GM21737 (cell line): ENCODE measurements at regions not wholly inside any gene's neighbourhood (a gene's known extent, or its start where the extent isn't known, plus 50 kb on each side); places are given as distances from the start of the nearest gene placed in this dataset.
"Not testable (repeated sequence)": the region's sequence is repeated elsewhere in the genome, so short reads cannot be mapped to it uniquely, and the experiment has no call there.

Experiments used
- ATAC-seq: cut with Tn5 transposase; IDR thresholded peaks from one replicate; pipeline ENCODE4 v1.9.1; 2021; ENCODE audit warnings: mild to moderate bottlenecking, moderate library complexity; ENCODE audit not compliant: unreplicated experiment

- no peak for ATAC-seq
These were observed 84.2 kb upstream of the SPRY4 start for GRCh38 chr5:142408981-142409481.

DNA sequence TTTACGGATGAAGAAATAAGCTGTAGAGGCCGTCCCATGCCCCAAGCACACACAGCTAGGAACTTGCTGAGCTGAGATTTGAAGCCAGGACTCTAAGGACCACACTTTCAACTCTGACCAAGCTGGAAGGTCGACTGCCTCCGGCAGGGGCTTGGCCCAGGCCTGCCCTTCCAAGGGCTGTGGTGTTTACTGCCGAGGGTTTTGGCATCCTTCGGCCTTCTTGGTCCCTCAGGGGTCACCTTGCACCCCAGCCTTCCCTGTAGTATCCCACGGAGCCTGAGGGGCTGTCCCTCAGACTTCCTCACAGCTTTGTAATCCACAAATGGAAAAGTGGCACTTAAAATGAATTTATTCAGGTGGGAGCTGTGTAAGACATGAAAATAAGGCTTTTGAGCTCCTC lies 83.7 kb upstream of the SPRY4 start:
- no peak for ATAC-seq

- no peak for ATAC-seq
These were observed 81.1 kb upstream of the SPRY4 start for GRCh38 chr5:142405814-142406395.

DNA sequence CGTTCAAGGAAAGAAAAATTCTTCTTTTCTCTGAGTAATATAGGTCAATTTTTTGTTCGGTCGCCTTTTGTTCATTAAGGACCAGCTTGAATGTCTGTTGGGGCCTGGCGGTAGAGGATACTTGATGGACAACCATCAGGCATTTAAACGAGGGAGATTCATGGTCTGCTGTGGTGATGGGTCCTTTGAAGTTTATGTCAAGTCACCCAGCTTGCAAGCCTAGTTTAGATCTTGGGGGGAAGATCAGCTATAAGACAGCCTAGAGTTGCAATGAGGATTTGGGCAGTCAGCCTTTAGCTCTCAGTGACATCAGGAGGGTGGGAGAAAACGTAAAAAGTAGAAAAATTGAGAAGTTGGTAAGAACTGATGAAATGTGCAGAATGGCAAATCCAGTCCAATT lies 80.2 kb upstream of the SPRY4 start:
- ATAC-seq: no peak

DNA sequence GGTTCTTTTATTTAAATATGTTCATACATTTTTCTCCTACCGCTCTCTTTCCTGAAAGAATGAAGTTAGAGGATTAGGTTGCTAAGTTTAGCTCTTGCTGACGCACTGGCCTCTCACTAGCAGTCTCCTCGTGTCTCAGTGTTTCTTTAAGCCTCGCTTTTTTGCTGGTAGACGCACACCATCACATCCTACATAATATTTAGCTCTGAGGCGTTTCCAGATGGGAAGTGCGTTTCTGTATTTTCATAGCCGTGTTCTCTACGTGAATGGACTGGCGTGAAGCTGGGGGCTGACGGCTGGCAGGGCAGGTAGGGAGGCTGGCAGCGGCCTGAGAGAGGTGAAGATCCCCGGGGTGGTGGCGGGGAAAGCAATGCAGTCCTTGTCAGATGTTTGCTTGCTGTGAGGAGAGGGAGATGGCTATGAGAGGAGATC lies 79.2 kb upstream of the SPRY4 start:
- ATAC-seq: no peak

GRCh38 chr5:142403583-142403982 lies 78.8 kb upstream of the SPRY4 start:
- ATAC-seq: no peak

DNA sequence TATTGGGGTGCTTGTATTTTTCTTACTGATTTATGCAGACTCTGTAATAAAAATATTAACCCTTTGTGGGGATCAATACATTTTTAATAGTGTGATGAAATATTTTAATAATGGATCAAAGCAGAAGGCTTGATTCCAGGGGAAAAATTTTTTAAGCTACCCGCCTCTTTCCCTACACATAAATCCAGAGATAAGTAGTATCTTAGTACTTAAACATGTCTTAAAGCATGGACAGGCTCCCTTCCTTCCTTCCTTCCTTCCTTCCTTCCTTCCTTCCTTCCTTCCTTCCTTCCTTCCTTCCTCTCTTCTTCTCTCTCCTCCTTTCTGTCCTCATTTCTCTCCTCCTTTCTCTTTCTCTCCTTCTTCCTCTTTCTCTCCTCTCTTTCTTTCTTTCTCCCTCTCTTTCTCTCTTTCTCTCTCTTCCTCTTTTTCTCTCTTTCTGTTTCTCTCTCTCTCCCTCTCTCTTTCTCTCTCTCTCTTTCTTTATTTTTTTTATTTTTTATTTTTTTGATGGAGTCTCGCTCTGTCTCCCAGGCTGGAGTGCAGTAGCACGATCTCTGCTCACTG lies 78.0 kb upstream of the SPRY4 start:
- ATAC-seq: no peak

DNA sequence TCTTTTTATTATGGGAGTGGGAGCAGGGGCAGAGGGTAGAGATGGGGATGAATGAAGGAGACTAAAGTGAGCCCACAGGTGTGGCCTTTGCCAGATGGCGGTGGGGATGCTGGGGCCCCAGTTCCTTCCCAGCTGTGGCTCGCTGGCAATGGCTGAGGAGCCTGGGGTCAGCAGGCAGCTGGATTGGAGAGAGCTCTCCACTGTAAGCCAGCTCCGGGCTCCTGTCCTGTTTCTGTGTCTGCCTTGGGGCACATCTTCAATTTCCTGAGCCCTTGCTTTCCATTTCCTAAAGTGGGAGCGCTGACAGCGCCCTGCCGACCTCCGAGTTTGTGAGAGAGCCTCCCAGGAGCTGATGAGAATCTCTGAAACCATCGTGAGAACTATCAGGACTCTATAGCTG lies 75.6 kb upstream of the SPRY4 start:
- ATAC-seq: no peak

- ATAC-seq: no peak
These were observed 75.1 kb upstream of the SPRY4 start for GRCh38 chr5:142399891-142400290.

DNA sequence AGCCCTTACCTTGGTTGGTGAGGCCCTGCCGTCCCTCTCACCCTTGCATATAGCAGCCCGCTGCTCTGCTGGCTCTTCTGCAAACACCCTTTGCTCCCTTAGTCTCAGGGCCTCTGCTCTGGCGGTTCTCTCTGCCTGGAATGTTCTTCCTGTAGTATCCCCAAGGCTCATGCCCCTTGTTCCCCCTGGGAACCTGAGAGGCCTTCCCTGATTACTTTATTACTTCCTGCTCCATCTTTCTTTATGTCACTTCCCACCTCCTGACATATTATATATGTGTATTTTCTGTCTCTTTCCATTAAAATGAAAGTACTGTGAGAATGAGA lies 73.9 kb upstream of the SPRY4 start:
- ATAC-seq: no peak

DNA sequence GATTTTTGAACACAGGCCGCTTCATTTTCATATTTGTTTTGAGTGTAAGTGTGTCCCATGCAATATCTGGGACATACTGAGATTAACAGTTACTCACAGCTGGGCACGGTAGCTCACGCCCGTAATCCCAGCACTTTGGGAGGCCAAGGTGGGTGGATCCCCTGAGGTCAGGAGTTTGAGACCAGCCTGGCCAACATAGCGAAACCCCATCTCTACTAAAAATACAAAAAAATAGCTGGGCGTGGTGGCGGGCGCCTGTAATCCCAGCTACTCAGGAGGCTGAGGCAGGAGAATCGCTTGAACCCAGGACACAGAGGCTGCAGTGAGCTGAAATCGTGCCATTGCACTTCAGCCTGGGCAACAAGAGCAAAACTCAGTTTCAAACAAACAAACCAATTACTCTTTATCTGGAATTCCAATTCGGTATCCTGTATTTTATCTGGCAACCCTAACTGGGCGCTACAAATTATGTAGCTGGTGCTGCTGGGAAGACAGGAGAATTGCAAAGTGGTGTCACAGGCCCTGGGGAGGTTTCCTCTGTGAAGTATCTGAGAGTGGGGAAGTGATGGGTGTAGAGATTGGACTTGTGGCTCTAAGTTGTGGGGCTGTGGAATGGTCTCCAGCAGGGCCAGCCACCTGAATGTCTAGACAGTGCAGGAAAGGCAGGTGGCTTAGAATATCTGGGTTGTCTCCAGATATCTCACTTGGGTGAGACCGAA lies 73.3 kb upstream of the SPRY4 start:
- ATAC-seq: not testable (repeated sequence)

DNA sequence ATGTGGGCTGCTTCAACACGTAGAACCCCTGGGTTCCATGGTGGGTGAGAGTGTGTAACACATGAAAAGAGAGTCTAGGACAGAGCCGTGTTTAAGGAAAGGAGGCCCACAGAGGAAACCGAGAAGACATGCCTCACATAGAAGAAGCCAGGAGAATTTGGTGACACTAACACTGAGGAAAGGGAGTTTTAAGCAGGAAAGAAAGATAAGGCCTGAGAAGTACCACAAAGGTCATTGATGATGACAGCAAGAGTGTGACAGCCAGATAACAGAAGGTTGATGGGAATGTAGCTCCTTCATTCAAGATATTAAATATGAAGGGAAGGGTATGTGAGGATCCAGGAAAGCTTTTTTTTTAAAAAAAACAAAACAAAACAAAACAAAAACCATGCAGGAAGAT lies 72.4 kb upstream of the SPRY4 start:
- ATAC-seq: no peak

DNA sequence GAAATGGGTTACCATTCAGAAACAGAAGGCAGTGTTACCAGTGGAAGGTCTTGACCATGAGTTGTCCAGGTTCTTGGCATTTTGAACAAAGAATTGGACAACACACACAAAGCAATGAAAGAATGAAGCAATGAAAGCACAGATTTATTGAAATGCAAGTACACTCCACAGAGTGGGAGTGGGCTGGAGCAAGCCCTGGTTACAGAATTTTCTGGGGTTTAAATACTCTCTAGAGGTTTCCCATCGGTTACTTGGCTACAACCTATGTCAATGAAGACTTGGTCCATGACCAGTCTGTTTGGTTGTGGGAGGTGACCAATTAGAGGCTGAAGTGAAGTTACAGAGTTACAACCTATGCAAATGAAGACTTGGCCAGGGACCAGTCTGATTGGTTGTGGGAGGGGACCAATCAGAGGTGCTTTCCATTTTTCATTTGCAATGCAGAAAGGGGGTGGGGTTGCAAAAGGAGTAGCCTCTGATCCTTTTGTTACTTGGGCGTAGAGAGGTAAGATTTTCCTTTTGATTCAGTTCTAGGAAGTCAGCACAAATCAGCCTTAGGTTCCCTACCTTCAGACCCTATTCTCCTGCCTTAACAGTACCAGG lies 71.7 kb upstream of the SPRY4 start:
- no peak for ATAC-seq

GRCh38 chr5:142395334-142395733 lies 70.5 kb upstream of the SPRY4 start:
- ATAC-seq: no peak

DNA sequence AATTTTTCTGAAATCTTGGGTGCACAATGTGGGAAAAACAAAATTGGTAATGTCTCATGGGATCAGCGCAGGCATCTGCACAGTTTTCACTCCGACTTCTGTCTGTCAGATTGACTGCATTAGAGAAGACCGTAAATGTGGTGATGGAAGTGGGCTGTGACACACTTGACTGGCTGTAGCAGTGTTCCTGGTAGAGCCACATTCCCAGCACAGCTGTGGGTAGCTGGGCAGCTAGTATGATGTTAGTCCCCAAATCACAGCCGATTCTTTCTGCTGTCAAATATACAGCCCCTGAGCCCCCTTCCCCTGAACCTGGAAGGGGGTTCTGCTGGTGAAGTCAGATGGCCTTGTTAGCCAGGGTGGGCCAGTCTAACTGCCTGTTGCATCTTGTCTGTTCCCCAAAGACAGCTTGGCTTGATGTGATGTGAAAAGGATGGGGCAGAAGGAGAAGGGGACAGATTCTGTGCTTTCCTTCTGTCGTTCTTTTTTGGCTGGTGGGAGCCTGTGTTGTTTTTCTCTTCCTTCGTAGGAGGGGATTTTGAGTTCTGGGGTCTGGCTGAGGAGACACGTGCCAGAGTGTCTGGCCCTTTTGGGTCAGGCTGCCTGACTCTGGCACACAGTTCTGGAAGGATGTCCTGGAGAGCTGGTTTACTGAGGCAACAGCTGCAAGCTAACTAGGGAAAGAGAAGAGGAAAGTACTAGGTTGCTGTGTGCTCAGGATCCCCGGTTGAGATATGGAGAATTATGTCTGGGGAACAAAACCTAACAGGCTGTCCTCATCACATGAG lies 66.4 kb upstream of the SPRY4 start:
- ATAC-seq: no peak

GRCh38 chr5:142390334-142390733 lies 65.5 kb upstream of the SPRY4 start:
- ATAC-seq: no peak

- ATAC-seq: no peak
These were observed 63.9 kb upstream of the SPRY4 start for GRCh38 chr5:142388696-142389095.

DNA sequence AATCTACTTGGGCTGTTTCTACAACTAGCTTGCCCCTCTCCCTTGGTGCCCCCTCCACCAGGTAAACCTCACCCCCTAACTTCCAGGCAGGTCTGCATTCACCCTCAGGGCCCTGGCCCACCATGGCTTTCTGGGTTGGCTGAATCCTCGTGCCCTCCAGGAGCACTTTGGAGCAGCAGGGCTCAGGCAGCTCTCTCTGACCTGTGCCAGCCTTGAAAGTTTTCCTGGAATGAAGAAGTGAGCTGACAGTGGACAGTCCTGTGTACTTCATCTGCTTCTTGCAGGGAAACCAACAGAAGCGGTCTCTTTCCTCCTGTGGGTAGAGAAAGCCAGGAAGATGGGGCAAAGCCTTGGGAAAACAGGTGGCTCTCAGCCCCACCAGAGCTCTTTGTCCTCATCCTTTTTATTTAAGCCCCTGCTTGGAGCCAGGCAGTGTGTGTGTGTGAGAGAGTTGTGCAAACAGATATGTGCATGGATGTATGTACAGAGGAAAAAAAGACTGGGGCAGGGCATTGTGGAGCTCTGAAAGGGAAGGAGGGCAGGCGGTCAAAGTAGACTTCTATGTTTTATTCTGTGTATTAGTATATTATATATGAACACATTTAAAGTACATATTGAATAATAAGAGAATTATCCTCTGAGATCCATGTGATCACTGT lies 62.3 kb upstream of the SPRY4 start:
- no peak for ATAC-seq

DNA sequence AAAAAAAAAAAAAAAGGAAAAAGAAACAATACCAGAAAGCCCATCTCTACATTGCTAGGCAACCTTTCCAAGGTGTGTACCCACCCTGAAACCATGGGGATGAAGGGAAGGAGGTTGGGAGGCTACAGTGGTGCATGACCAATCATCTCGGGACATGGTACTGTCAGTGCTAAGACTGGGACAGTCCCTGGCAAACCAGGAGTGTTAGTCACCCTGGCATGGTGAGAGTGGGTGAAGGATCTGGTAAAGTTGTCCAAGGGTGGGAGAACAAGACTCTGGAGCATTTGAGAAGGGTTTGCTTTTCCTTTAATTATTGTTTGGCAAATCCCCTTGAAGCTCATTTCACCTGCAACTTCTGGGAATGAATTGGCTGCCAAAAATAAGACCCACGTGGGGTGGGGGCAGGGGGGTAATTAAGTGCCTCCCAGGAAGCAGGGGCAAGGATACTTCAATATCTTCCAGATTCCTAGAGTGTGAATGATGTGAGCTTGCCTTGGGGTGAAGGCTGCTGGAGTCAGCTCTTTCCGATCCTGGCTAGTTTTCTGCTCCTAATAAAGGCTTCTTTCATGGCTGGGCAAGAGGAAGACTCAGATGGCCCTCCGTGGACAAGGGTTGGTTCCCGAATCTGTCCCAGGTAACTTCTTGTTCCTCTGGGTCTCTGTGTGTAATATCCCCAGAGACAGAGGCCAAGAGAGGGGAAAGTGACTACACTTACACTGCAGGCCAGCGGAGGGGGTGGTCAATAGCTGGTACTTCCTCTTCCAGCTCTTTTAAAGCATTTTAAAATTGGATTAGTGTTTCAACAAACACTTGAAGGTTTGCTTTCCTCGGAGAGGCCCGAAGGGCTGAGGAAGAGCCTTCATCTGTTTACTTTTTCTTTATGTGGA lies 61.6 kb upstream of the SPRY4 start:
- no peak for ATAC-seq

DNA sequence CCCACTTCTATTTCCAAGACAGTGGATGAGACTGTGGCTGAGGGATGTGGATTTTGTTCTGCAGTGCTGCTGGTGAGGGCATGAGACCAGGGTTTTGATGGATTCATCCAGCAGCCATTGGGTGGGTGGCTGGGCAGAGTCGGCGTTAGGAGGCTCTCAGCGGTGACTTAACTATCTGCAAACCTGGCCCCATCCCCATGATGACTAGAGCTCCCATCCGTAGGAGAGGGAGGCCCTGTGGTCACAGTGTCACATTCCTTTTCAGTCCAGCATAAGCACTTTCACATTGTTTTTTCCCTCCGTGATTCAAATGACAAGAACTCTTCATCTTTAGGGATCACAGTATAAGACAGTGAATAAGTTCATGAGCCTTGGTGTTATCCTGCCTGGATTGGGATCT lies 60.4 kb upstream of the SPRY4 start:
- no peak for ATAC-seq
